Retinal pigment epithelial cell (primary cell): ENCODE measurements at regions not wholly inside any gene's neighbourhood (a gene's known extent, or its start where the extent isn't known, plus 50 kb on each side); places are given as distances from the start of the nearest gene placed in this dataset.

Experiments
- DNase-seq: peaks from one replicate; pipeline ENCODE4 v3.0.0-alpha.2; 2010; ENCODE audit warnings: low read depth
- H3K4me3 ChIP-seq: 2 replicates; pipeline ENCODE4 v1.5.1; 2011; ENCODE audit warnings: mild to moderate bottlenecking, low read length, control low read depth, moderate library complexity
- CTCF ChIP-seq: conservative IDR thresholded peaks from 2 replicates; pipeline ENCODE4 v1.5.1; 2011; ENCODE audit warnings: low read depth, low read length, control low read depth, inconsistent platforms

GRCh38 chr12:114895827-114896226 lies 211.9 kb upstream of the TBX3 start:
- DNase-seq: no peak
- no peak overlapping the region for H3K4me3 ChIP-seq
- no peak for TF ChIP-seq CTCF

- TF ChIP-seq CTCF: no peak
- H3K4me3 ChIP-seq: no peak overlapping the region
- no peak for DNase-seq
These were observed 211.1 kb upstream of the TBX3 start for GRCh38 chr12:114895081-114895480.

- no peak overlapping the region for H3K4me3 ChIP-seq
- no peak for TF ChIP-seq CTCF
- no peak for DNase-seq
These were observed 210.1 kb upstream of the TBX3 start for GRCh38 chr12:114894076-114894475.

GRCh38 chr12:114888928-114889584 lies 205.1 kb upstream of the TBX3 start:
- no peak for TF ChIP-seq CTCF
- H3K4me3 ChIP-seq: no peak overlapping the region
- no peak for DNase-seq

GRCh38 chr12:114888448-114888847 lies 204.5 kb upstream of the TBX3 start:
- H3K4me3 ChIP-seq: no peak overlapping the region
- DNase-seq: no peak
- no peak for TF ChIP-seq CTCF

GRCh38 chr12:114885501-114885900 lies 201.5 kb upstream of the TBX3 start:
- no peak overlapping the region for H3K4me3 ChIP-seq
- TF ChIP-seq CTCF: no peak
- DNase-seq: no peak

GRCh38 chr12:114884575-114884974 lies 200.6 kb upstream of the TBX3 start:
- H3K4me3 ChIP-seq: no peak overlapping the region
- no peak for DNase-seq
- TF ChIP-seq CTCF: no peak
